Central memory CD4-positive, alpha-beta T cell (primary cell): ENCODE measurements at regions not wholly inside any gene's neighbourhood (a gene's known extent, or its start where the extent isn't known, plus 50 kb on each side); places are given as distances from the start of the nearest gene placed in this dataset.

Experiments used
- DNase-seq: peaks from one replicate; pipeline ENCODE4 v3.0.0; 2022

DNA sequence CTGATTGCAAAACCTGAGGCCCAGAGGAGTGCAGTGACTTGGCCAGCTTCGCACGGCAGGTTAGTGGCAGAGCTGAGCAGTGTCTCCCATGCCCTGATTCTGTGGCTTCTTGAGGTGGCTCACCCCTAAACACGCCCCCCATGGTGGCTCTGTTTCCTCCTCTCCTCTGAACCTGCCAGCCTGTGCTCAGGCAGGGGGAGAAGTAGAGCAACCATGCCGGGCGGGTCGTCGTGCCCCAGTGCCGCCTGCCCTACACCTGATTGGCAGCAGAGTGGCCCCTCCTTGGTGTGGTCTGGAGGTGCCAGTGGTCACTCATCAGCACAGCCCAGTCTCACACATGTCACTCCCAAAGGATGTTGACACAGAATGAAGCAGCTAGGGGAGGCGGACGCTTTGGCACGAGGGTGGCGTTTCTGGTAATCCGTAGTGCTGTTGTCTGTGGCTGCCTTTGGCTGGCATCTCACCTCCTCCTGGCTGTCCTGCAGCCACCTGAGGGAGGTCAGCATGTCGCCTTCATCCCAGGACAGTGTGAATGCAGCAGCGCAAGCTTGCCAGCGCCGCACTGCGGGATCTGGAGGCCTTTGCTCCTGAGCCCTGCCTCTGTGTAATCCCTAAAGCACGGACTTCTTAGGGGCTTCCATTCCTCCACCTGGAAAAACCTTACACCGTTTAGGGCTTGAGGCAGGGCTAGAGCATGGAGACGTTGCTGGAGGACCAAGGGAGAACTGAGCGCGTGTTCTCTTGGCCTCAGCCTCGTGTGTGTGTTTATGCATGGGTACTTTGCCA is 294.7 kb downstream of the SEC14L1 start:
- peak; percentile 56 for DNase-seq

DNA sequence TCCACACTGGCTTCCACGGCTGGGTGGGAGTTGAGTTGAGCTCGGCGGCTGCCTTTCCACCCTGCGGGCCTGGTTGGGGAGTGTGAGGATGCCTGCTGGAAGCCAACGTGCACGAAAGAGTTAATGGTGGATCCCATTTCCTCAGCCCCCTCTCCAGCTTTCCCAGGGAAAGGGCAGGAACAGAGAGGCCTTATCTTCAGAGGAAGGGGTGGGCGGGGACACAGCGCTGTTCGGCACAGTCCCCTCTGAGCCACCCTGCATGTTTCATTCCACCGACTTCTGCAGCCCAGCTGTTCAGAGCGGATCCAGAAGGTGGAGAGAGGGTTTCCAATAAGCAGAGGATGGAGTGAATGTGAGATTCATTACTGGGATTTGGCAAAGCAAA is 295.3 kb downstream of the SEC14L1 start:
- no peak for DNase-seq

DNA sequence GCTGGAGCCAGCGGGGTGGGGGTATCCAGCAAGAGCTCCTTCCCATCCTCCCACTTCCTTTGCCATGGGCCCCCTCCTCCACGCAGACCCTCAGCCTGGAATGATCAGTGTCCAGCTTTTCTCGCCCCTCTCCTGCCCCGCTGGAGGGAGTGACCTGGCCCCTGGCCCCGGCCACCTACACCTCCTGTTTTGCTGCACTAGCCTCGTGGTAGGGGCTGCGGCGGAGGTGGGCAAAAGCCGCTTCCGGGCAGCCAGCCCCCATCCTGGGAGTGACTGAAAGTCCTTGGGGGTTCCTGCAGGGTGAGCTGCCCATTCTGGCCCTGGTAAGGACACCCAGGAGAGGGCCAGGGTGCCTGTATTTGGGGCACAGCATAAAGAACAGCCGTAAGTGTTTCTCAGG is 295.7 kb downstream of the SEC14L1 start:
- no peak for DNase-seq

DNA sequence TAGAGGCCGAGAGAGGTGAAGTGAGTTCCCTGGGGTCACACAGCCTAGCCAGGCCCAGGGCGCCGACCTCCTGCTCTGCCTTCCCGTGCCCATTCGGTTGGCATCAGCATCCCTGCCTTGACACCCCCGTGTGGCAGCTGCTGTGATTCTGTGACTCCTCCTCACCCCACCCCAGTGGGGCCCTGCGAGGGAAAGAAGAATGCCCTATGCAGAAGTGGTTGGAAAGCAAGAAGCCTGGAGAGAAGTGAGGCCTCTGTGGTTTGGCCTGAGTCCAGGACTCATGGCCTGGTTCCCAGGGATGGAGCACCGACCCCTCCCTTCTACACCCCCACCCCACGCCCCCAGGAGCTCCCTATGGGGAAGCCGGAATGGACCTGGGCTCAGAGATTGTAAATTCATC is 296.2 kb downstream of the SEC14L1 start:
- no peak for DNase-seq

DNA sequence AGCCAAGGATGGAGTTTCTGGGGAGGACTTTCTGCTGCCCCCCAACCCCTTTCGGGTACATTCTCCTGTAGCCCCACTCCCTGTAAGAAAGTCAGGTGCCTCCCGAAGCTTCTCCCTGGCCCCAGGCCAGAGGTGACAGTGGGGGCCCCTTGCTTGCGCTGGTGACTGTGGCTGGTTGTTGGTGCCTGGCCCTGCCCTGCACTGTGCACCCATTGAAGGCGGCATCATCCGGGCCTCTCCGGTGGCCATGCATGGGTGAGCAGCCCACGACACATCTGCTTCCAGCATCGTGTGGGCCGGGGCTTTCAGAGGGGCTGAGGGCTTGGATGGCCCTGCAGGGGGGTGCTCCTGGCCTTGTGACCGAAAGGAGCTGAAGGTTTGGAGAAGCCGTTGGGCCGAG is 297.0 kb downstream of the SEC14L1 start:
- no peak for DNase-seq

DNA sequence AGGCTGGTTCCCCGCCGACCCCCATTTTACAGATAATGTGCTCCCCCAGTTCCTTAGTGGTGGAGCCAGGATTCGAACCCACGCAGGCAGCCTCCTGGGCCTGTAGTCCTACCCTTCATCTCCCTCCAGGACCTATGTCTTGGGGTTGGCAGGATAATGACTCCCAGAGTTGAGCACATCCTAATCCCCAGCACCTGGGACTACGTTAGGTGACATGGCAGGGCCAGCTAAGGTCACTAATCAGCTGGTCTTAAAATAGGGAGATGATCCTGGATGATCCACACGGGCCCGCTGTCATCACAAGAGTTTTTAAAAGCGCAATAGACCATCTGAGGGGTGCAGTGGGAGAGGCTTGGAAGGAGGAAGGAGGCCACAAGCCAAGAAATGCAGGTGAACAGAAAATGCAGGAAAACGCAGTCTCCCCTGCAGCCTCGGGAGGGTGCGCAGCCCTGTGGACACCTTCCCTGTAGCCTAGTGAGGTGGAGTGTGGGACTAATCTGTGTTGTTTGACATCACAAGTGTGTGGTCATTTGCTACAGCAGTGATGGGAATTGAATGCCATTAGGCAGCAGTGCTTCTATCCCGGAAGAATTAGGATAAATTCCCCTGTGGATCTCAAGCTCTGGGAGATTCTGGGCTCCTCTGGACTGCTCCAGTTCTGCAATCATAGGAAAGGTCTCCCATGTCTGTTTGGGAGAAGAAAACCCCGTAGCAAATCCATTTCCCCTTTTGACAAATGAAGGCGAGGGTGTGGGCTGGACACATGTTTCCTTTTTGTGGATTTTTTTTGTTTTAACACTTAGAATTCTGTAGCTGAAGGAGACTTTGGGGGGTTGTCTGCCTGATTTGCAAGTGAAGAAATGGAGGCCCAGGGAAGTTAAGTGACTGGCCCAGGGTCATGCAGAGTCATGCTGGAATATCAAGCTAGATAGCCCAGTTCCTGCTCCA is 297.7 kb downstream of the SEC14L1 start:
- DNase-seq = no peak

DNA sequence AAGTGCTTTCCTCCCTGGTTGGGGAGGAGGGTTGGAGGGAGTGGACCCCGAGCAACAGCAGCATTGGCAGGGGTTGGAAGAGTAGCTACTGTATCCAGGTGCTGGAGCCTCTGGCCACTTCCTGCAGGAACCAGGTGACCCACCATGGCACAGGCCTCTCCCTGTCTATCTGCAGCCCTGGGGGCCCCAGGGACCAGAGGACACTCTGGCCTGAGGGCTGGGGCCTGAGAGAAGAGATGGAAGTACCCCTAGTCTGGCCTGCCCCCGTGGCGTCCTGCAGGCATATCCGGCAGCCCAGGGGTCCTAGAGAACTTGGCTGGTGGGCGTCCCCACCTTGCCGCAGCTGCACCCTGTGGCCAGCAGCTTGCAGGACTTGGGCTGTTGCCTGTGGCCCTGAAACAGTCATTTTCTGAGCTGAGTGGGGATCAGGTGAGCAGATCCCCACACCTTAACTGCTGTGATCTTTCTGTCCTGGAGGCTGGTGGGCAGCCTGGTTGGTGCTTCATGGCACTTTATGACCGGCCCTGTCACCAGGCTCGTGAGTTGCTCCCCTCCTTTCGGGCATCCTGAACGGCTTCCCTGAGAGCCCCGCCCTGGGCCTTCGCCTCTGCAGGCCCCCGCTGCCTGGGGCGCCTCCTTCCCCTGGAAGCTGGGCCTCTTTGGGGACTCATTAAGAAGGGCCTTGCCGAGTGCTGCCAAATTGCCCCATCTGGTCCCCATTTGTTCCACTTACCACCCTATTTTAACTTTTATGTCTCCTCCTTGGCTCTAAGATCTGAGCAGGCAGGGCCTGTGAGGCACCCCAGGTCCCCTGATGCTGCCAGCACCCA is 298.6 kb downstream of the SEC14L1 start:
- no peak for DNase-seq

DNA sequence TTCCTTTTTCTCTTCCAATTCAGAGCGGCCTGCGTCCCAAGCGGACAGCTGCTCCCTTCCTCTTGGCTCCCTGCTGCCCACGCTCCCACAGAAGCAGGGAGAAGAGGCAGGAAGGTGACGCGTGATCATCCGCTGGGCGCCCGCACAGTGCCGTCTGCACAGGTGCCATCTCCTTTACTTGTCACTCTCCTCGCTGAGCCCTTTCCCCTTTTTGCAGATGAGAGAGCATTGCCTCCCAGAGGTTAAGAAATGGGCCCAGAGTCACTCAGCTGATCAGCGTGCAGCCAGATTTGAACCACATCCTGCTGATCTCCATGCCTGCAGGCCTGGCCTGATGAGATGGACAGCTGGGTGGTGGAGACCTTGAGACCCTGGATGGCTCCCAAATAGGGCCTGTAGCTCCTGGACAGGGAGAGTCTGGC is 299.8 kb downstream of the SEC14L1 start:
- DNase-seq = no peak

DNA sequence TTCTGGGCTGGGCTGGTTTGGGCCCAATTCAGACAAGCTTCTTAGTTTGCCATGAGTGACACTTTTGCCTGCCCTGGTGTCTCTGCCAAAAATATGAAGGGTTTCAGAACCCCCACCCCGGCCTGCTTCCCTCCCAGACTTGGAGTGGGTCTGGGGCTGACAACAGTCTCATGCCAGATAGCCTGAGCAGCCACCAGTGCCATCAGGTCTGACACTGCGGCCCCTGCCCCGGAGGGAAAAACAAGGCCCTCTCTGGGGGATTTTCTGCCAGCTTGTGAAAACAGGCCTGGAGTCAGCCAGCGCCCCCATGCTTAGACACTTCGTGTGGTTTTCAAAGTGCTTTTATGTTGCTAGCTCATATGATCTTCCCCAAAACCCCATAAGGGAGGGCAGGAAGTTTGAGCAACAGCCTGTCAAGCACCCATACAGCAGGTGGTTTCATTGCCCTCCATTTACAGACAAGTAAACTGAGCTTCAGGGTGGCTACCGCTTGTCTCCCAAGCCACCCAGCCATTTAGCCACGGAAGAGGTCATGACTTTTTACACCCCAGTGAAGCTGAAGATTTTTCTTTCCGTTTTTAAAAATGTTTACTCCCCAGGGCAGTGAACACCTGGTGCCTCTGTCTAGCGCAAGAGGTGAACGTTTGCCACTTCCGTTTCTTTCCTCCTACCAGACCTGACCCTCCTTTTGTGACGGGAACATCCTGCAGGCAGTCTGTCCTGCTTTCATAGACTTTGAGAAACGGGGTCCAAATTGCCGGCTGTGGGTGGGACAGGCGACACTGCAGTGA is 300.6 kb downstream of the SEC14L1 start:
- DNase-seq = peak; percentile 93

DNA sequence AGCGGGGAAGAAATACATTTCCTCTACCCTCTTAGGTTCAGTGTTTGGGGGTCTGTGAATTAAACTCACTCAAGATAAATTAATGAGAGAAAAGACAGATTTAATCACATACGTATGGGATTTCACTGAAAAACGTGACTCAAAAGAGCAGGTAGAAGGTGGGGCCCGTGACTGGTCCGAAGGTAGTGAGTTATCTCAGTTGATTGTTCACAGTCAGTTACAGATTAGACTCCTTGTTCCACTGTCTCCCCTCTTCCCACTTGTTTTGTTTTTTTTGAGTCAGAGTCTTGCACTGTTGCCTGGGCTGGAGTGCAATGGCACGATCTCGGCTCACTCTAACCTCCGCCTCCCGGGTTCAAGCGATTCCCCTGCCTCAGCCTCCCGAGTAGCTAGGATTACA is 301.2 kb downstream of the SEC14L1 start:
- DNase-seq = no peak

DNA sequence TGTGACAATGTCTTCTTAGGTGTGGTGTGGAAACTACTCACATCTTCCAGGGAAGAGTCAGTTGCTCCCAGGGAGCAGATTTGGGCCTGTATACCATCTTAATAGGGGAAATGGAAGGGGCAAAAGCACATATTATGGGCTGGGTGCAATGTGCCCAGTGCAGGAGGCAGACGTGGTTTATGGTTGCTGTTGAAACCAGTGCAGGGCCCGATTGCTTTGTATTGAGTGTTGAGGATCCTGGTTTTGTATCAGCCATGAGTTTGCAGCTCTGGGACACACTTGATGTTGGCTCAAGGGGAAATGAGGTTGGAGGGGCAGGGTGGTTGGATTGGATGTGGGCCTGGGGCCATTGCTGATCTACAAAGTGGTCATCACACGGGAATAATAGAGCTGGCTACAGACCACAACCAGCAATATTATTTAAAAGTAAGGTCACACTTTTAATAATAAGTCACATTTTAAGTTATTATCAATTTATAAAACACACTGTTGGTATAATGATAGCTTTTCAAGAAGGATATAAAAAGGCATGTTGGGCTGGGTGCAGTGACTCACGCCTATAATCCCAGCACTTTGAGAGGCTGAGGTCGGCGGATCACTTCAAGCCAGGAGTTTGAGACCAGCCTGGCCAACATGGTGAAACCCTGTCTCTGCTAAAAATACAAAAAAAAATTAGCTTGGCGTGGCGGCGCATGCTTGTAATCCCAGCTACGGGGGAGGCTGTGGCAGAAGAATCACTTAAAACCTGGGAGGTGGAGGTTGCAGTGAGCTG is 302.4 kb downstream of the SEC14L1 start:
- DNase-seq = no peak

DNA sequence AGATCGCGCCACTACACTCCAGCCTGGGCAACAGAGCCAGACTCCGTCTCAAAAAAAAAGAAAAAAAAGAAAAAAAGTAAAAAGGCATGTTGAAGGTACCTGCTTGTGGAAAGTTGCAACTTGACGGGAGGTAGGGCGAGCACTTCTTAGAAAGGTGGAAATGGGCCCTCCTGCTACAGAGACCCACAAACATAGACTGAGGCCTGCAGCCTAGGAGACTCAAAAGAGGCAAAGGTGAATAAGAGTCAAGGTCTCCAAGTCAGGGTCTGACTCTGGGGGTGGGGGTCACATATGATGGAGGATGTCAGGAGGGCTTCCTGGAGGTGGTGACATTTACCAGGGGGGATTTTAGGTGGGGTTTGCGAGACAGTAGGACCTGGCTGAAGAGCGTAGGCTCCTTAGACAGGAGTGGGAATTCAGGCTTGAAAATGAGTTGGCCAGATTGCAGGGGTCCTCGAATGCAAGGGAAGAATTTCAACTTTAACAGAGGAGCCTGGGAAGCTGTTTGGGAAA is 303.0 kb downstream of the SEC14L1 start:
- DNase-seq = no peak

DNA sequence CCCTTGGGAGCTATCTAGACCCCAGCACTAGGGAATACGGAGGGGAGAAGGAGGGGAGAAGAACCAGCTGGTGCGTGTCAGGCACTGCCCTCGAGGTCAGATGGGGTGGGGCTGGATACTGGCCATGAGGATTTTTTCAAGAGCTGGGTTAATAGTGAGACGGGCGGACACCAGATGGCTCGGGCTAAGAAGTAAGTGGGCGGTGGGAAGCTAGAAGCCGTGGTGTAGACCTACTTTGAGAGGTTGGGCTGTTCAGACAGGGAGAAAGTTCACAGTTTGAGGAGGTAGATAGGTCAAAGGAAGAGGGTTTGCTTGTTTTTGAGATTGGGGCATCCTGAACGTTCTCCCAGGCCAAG is 303.8 kb downstream of the SEC14L1 start:
- DNase-seq = no peak

DNA sequence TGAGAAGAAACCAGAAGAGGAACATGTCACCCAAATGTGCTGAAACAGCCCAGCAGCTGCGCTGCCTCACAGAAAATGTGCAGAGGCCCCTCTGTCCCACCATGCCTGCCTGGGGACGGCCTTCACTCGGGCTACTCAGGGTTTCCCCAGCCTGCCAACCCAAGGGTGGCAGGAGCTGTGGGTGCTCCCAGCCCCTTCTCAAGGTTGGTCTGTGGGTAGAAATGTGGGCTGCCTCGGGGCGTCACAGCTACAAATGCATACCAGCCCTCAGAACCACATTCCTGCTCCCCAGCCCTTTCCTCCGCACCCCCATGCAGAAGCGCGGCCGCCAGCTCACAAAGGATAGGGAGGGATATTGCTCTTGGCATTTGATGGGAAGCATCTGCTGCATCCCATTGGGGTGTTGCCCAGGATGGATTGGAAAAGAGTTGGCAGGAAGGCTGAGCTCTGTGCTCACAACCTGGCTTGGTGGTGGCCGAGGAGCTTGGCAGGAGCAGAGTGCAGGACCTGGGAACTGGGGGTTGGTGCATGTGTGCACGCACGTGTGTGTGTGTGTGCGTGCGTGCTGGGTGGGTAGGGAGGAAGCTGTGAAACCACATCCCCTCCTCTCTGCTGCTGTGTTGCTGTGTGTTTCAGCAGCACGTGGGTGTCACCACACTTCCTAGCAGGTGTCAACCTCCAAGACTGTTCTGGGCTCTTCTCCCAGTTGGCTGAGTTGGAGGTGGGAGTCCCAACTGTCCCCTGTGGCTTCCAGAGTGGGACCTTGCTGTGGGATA is 304.4 kb downstream of the SEC14L1 start:
- DNase-seq = peak; percentile 96

DNA sequence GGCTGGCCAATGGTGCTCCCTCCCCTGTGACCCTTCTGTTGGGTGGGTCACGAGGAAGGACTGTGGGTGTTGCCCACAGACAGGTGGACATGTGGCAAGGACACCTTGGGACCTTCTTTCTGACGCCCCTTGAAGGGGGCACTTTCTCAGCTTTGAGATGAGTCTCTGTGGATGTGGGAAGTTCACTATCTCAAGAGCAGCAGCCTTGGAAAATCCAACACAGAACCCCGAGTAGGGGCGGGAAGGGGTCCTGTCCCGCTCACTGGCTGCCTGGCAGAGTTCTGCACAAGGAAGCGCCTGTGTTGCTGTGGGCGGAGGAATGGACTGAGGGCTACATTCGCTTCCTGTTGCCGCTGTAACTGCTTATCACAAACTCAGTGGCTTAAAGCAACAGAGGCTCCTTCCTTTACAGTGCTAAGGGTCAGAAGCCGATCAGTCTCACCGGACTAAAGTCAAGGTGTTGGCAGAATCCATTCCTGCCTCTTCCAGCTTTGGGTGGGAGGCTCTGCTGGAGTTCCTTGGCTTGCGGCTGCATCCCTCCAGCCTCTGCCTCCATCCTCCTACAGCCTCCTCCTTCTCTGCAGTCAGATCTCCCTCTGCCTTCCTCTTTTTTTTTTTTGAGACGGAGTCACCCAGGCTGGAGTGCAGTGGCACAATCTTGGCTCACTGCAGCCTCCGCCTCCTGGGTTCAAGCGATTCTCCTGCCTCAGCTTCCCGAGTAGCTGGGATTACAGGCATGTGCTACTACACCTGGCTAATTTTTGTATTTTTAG is 305.2 kb downstream of the SEC14L1 start:
- DNase-seq = peak; percentile 69

DNA sequence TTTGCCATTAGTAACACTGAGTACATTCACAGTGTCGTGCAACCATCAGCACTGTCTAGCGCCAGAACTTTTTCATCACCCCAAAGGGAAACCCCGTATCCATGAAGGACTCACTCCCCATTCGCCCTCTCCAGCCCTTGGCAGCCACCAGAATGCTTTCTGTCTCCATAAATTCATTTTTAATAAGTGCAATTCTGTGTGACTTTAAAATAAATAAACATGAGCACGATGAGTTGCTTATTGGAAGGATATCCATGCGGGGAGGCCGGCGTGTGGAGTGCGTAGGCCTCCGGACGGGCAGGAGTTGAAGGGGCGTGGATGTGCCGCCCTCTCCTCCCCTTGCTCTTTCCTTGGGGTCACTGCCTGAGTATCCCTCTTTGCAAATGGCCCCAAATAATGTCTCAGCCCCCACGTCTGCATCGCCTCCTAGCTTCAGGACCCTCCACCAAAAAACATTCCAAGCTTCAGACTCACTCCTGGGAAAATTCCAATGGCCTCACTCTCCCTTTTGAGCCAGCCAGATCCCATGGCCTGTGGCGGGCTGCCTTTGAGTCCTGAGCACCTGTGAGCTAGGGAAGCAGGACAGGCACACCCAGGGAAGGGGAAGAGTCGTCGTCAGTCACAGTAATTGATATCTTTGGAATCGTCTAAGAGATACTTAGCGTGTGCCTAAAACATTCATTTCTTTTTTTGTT is 306.3 kb downstream of the SEC14L1 start:
- DNase-seq = no peak

DNA sequence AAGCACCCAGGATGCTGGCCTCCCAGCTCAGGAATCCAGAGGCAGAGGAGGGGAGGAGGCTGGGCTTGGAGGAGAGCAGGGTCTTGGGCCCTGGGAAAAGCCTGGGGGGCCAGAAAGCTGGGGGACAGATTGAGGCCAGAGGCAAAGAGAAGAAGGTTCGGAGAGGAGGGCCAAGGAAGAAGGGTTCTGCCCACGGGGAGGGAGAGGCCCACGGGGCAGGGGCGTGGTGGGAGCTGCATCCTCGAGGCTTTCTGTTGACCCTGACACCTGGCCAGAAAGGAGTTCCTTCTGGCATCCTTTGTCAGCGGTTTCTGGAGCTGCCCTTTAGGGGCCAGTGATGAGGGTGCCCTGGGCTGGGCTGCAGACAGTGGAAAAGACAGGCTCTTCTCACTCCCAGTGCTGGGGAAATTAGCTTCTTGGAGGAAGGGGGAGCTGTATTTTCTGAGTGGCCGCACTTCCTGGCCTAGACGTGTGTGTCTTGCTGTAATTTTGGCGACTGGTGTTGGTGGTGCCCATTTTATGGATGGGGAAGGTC is 308.7 kb downstream of the SEC14L1 start:
- DNase-seq = no peak

DNA sequence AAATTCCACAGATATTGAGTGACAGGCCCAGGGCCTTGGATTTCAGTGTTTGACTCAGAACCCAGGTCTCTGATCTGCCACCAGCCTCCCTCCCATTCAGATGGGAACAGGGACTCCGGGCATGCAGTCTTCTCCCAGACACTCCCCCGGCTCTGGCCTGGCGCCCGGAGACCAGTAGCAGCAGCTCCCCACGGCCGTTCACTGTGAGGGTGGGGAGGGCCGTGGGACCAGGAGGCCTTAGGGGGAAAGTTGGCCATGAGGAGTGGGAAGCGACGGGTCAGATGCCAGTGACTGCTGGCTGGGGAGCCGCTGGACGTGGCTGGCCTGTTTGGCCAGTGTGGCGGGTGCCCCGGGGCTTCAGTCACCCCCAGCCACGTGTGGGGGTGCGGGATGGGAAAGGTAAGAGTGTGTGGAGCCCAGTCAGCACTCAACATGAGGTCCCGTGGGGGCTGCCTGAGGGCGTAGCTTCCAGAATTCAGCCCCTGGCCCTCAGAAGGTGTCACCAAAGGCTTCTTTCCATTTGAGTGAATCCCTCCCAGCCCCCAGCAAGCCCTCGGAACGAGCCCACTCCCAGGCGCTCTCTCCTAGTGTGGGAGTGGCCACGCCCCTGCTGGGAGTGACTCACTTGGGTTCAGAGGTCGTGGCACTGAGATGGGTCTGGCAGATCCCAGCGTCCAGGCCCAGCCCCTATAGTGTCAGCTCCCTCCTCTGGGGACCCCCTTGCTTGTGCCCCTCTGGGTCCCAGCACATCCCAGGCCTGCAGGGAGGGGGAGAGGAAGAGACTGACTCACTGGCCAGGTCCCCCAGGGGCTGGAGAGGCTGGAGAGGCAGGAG is 309.4 kb downstream of the SEC14L1 start:
- no peak for DNase-seq
